B cell (primary cell): ENCODE measurements at regions not wholly inside any gene's neighbourhood (a gene's known extent, or its start where the extent isn't known, plus 50 kb on each side); places are given as distances from the start of the nearest gene placed in this dataset.
A peak's percentile ranks its signal among the peaks of the same experiment; 100 is the strongest.

ENCODE experiments used
- ATAC-seq: fragments of 200-7000 bp; cut with Tn5 transposase; one replicate; pipeline ENCODE4 v1.10.0; 2021; ENCODE audit warnings: low read depth, mild to moderate bottlenecking, moderate number of reproducible peaks, moderate library complexity
- CTCF ChIA-PET: fragments of 350-600 bp; sonication (Branson Sonifier 250); formaldehyde crosslinking; loops from one replicate; lab custom pipeline; 2021; ENCODE audit warnings: antibody characterized with exemption, inconsistent platforms; lab: Charles Lee
- POLR2A ChIA-PET: fragments of 350-600 bp; sonication (Branson Sonifier 250); formaldehyde crosslinking; loops from one replicate; lab custom pipeline; 2021; ENCODE audit warnings: antibody characterized with exemption; lab: Charles Lee
- DNase-seq: peaks from one replicate; pipeline ENCODE4 v3.0.0; 2013
- H2AFZ ChIP-seq: 2 replicates; pipeline ENCODE4 v1.6.1; 2012; ENCODE audit warnings: mild to moderate bottlenecking, low read depth, low read length; ENCODE audit not compliant: insufficient read depth, poor library complexity, severe bottlenecking
- H3K27ac ChIP-seq, 2 donors: 1 replicate in 1 of 2; 2 replicates in 1 of 2; pipeline ENCODE4 v1.5.1; 2012 to 2013; ENCODE audit warnings: low read length in 2 of 2, mild to moderate bottlenecking in 2 of 2, moderate library complexity in 1 of 2
- H3K27me3 ChIP-seq, 4 experiments: fragments of 200-600 bp in 1 of 4; sonication (generic) in 1 of 4; replicated peaks in 1 of 4; 1 replicate in 2 of 4; 2 replicates in 2 of 4; pipeline versions ENCODE4 v1.6.1 to v1.7.0; 2013 to 2016; ENCODE audit warnings: low read length in 3 of 4, mild to moderate bottlenecking in 2 of 4, mixed read lengths in 1 of 4, moderate library complexity in 1 of 4; ENCODE audit not compliant: insufficient read depth in 4 of 4, control insufficient read depth in 3 of 4; ENCODE audit errors: control extremely low read depth in 1 of 4
- H3K36me3 ChIP-seq, 2 experiments: replicated peaks in 1 of 2; 1 replicate in 1 of 2; 2 replicates in 1 of 2; pipeline versions ENCODE4 v1.6.1 to v1.7.1; 2013; ENCODE audit warnings: low read length in 1 of 2; ENCODE audit not compliant: insufficient read depth in 2 of 2, control insufficient read depth in 1 of 2; ENCODE audit errors: control extremely low read depth in 1 of 2, extremely low read depth in 1 of 2
- H3K4me1 ChIP-seq, 2 donors: fragments of 200-600 bp in 1 of 2; sonication (generic) in 1 of 2; 1 replicate in 1 of 2; 2 replicates in 1 of 2; pipeline versions ENCODE4 v1.5.1 to v1.6.1; 2013 to 2017; ENCODE audit warnings: low read length in 2 of 2; ENCODE audit not compliant: control insufficient read depth in 2 of 2, insufficient read depth in 2 of 2
- H3K4me2 ChIP-seq: replicated peaks from 2 replicates; pipeline ENCODE3; 2012; ENCODE audit warnings: mild to moderate bottlenecking, low read depth, low read length; ENCODE audit not compliant: poor library complexity, severe bottlenecking
- H3K4me3 ChIP-seq, 5 experiments: fragments of 200-600 bp in 1 of 5; sonication (generic) in 1 of 5; 1 replicate in 3 of 5; 2 replicates in 2 of 5; pipeline versions ENCODE4 v1.5.1 to v1.7.0; 2011 to 2016; ENCODE audit warnings: low read length in 4 of 5, mild to moderate bottlenecking in 4 of 5, low read depth in 2 of 5, control low read depth in 1 of 5, moderate library complexity in 1 of 5; ENCODE audit not compliant: insufficient read depth in 1 of 5; ENCODE audit errors: control extremely low read depth in 1 of 5, extremely low read depth in 1 of 5
- H3K79me2 ChIP-seq: fragments of 200-600 bp; sonication (generic); one replicate; pipeline ENCODE4 v1.6.0; 2016; ENCODE audit warnings: low read length; ENCODE audit not compliant: control insufficient read depth, insufficient read depth
- H3K9ac ChIP-seq: fragments of 200-600 bp; sonication (generic); 2 replicates; pipeline ENCODE4 v1.6.1; 2017; ENCODE audit warnings: mild to moderate bottlenecking, low read length, moderate library complexity
- H3K9me3 ChIP-seq, 3 donors: one replicate each; pipeline versions ENCODE4 v1.6.1 to v1.7.1; 2013; ENCODE audit warnings: low read length in 2 of 3; ENCODE audit not compliant: control insufficient read depth in 2 of 3, insufficient read depth in 1 of 3; ENCODE audit errors: control extremely low read depth in 1 of 3
- H4K20me1 ChIP-seq: 2 replicates; pipeline ENCODE4 v1.6.0; 2012; ENCODE audit warnings: mild to moderate bottlenecking, low read length; ENCODE audit not compliant: insufficient read depth, control insufficient read depth, poor library complexity, severe bottlenecking
- H3K27ac Mint-ChIP-seq: one replicate; pipeline ENCODE4 v1.8.0; 2021; ENCODE audit warnings: mixed read lengths
- H3K27me3 Mint-ChIP-seq: one replicate; pipeline ENCODE4 v1.8.0; 2021; ENCODE audit warnings: mixed read lengths
- H3K4me1 Mint-ChIP-seq: one replicate; pipeline ENCODE4 v1.8.0; 2021; ENCODE audit warnings: mixed read lengths
- H3K4me3 Mint-ChIP-seq: one replicate; pipeline ENCODE4 v1.8.0; 2021; ENCODE audit warnings: mixed read lengths
- H3K9me3 Mint-ChIP-seq: one replicate; pipeline ENCODE4 v1.8.0; 2022; ENCODE audit warnings: mixed read lengths; ENCODE audit not compliant: insufficient read depth
- EZH2 ChIP-seq: IDR thresholded peaks from 2 replicates; pipeline ENCODE4 v1.6.1; 2012; ENCODE audit warnings: borderline replicate concordance, low read depth, mild to moderate bottlenecking, moderate library complexity, low read length; ENCODE audit not compliant: insufficient read depth, poor library complexity, severe bottlenecking
- WGBS: methylation state at CpG from one replicate; pipeline ENCODE4 v1.1.5; 2013; ENCODE audit warnings: missing lambda C conversion rate; ENCODE audit not compliant: insufficient coverage; 5-methylcytosine and 5-hydroxymethylcytosine counted together
- intact Hi-C: fragments of 100-400 bp; cut with micrococcal nuclease; formaldehyde crosslinking; loops from one replicate; pipeline ENCODE4 v1.10.0; 2022
- TF ChIP-seq, protein P1 (sequence below): fragments of 200-600 bp; IDR thresholded peaks from one replicate; pipeline ENCODE4 v1.8.0; 2022; ENCODE audit warnings: antibody characterized with exemption, mild to moderate bottlenecking

GRCh38 chr3:72093270-72093991 is 308.5 kb upstream of the PROK2 start:
- peak overlapping the region in 1 of 2 donors; percentile 1 for H3K27ac ChIP-seq
- 64% methylated on average over 9 of the region's 10 CpGs for WGBS
- peak overlapping the region; percentile 18 for H3K4me2 ChIP-seq

DNA sequence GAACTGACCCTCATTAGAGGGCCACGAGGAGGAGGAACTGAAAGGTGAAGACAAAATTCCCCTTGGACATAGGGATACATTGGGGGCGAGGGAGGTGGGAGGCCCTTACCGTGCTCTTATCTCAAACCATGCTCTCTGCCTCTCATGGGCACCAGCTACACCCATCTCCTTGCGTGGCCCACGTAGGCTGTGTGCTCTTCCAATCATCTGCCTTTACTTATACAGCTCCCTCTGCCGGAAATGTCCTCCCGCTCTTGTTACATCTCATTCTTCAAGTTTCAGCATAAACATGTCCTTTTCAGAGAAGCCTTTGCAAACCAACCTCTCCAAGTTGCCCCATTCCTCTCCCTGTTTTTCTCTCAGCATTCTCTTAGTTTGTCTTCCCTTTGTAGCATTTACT is 307.8 kb upstream of the PROK2 start:
- H2AFZ ChIP-seq = no peak overlapping the region
- ChIA-PET POLR2A (no interaction called here), CTCF (interaction anchor here (0.5 to 1.9 kb wide), 4 partner anchors 10 to 730 kb away, joined by 3 to 5 read pairs (median 4); no protein-coding TSS in a partner anchor)
- DNase-seq (no peak), ATAC-seq (no peak)
- Mint-ChIP-seq H3K4me1 (peaks cover 38% of the 10 kb centered on the region), H3K27ac (no peak overlapping the region), H3K9me3 (no peaks in the 10 kb centered on the region), H3K4me3 (no peak overlapping the region), H3K27me3 (peaks cover 20% of the 10 kb centered on the region)
- H3K9me3 ChIP-seq = no peaks in the 10 kb centered on the region
- H3K79me2 ChIP-seq = no peaks in the 10 kb centered on the region
- H3K27me3 ChIP-seq = peaks cover 0 to 5% (median 1%) of the 10 kb centered on the region in 4 experiments
- H4K20me1 ChIP-seq = no peaks in the 10 kb centered on the region
- H3K4me1 ChIP-seq = peaks cover 34 to 42% of the 10 kb centered on the region in 2 donors
- peak overlapping the region in 1 of 2 donors; percentile 1 for H3K27ac ChIP-seq
- H3K9ac ChIP-seq = no peak overlapping the region
- peak overlapping the region; percentile 2 for H3K4me2 ChIP-seq
- TF ChIP-seq, protein P1, sequence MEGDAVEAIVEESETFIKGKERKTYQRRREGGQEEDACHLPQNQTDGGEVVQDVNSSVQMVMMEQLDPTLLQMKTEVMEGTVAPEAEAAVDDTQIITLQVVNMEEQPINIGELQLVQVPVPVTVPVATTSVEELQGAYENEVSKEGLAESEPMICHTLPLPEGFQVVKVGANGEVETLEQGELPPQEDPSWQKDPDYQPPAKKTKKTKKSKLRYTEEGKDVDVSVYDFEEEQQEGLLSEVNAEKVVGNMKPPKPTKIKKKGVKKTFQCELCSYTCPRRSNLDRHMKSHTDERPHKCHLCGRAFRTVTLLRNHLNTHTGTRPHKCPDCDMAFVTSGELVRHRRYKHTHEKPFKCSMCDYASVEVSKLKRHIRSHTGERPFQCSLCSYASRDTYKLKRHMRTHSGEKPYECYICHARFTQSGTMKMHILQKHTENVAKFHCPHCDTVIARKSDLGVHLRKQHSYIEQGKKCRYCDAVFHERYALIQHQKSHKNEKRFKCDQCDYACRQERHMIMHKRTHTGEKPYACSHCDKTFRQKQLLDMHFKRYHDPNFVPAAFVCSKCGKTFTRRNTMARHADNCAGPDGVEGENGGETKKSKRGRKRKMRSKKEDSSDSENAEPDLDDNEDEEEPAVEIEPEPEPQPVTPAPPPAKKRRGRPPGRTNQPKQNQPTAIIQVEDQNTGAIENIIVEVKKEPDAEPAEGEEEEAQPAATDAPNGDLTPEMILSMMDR = no peak
- no peak for TF ChIP-seq EZH2
- H3K4me3 ChIP-seq = no peak overlapping the region
- no peaks in the 10 kb centered on the region for H3K36me3 ChIP-seq
- 89% methylated on average over 6 of the region's 7 CpGs for WGBS
- intact Hi-C loops = no loop called here

More at GRCh38 chr3:72093270-72093991, 308.5 kb upstream of the PROK2 start:
- Histone ChIP-seq H4K20me1 (no peaks in the 10 kb centered on the region), H3K79me2 (no peaks in the 10 kb centered on the region), H3K36me3 (no peaks in the 10 kb centered on the region), H2AFZ (no peak overlapping the region), H3K4me3 (no peak overlapping the region), H3K27me3 (peaks cover 0 to 4% (median 0%) of the 10 kb centered on the region in 4 experiments), H3K4me1 (peaks cover 35 to 47% of the 10 kb centered on the region in 2 donors), H3K9me3 (no peaks in the 10 kb centered on the region), H3K9ac (no peak overlapping the region)
- DNase-seq = peak; percentile 47
- Mint-ChIP-seq H3K4me3 (peak overlapping the region; percentile 4), H3K4me1 (peaks cover 40% of the 10 kb centered on the region), H3K9me3 (no peaks in the 10 kb centered on the region), H3K27ac (no peak overlapping the region), H3K27me3 (peaks cover 20% of the 10 kb centered on the region)
- ATAC-seq = no peak
- POLR2A ChIA-PET = no interaction called here
- TF ChIP-seq EZH2 = no peak
- TF ChIP-seq, protein P1 = no peak
- intact Hi-C loops = no loop called here
- CTCF ChIA-PET = interaction anchor here (0.5 to 1.9 kb wide), 4 partner anchors 9 to 729 kb away, joined by 3 to 5 read pairs (median 4); no protein-coding TSS in a partner anchor
